GM20000 (cell line): ENCODE measurements at regions not wholly inside any gene's neighbourhood (a gene's known extent, or its start where the extent isn't known, plus 50 kb on each side); places are given as distances from the start of the nearest gene placed in this dataset.

Source experiments
- DNase-seq: peaks from one replicate; pipeline ENCODE4 v3.0.0; 2012; ENCODE audit warnings: low spot score
- CTCF ChIP-seq: IDR thresholded peaks from 2 replicates; pipeline ENCODE4 v1.5.1; 2012; ENCODE audit warnings: mild to moderate bottlenecking, control low read depth; ENCODE audit errors: extremely low read depth, missing control alignments

- no peak for DNase-seq
- TF ChIP-seq CTCF, result no peak
Observed at GRCh38 chr10:31697271-31698180, 231.1 kb downstream of the ARHGAP12 start.

- no peak for TF ChIP-seq CTCF
- DNase-seq, result no peak
Observed at GRCh38 chr10:31694929-31695837, 233.4 kb downstream of the ARHGAP12 start.

- DNase-seq, result no peak
- no peak for TF ChIP-seq CTCF
Observed at GRCh38 chr10:31694126-31694685, 234.4 kb downstream of the ARHGAP12 start.

- no peak for TF ChIP-seq CTCF
- DNase-seq, result no peak
Observed at GRCh38 chr10:31693491-31693890, 235.1 kb downstream of the ARHGAP12 start.

- DNase-seq, result no peak
- no peak for TF ChIP-seq CTCF
Observed at GRCh38 chr10:31689233-31689632, 239.4 kb downstream of the ARHGAP12 start.

GRCh38 chr10:31687663-31688482 lies 240.8 kb downstream of the ARHGAP12 start:
- TF ChIP-seq CTCF, result no peak

More at GRCh38 chr10:31687663-31688482, 240.8 kb downstream of the ARHGAP12 start:
- no peak for DNase-seq
